Activated T-cell treated with anti-CD3 and anti-CD28 coated beads for 4 hours (primary cell): ENCODE measurements at regions not wholly inside any gene's neighbourhood (a gene's known extent, or its start where the extent isn't known, plus 50 kb on each side); places are given as distances from the start of the nearest gene placed in this dataset.
"Not testable (repeated sequence)": the region's sequence is repeated elsewhere in the genome, so short reads cannot be mapped to it uniquely, and the experiment has no call there.

Source experiments
- DNase-seq: peaks from one replicate; pipeline ENCODE4 v3.0.0-alpha.2; 2020

DNA sequence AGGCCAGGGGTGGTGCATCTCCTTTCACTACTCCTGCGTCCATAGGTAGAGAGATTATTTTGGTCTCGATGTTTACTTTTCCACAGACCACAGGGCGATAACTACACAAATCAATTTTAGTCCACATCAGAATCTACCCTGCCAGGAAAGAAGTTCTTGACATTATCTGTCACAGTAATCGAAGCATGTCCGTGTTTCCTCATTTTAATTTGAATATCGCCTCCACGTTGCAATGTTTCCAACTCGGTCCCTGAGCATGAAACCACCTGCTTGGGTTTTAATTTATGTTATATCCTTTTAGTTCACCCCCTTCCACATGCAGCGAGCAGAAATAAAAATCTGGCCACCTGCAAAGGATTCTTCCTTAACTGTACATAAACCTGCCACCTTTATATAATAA lies 100.1 kb upstream of the ATXN3L start:
- DNase-seq: no peak

DNA sequence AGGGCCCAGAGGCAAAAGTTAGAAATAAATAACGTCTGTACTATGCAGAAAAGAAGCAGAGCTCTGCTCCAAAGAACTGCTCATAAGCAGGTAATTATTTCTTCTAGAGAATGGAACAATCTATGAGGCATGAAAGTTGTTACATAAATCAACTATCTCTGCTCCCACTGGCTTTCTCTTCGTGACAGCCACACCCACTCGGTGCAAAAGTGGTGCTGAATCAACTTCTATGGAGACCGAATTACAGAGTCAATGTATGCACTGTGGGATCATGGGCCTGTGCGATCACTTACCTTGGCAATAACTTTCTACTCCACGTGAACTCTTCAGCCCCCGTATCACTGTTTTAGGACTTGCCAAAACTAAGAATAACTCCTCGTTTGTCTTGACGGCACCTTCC lies 99.4 kb upstream of the ATXN3L start:
- DNase-seq: no peak

DNA sequence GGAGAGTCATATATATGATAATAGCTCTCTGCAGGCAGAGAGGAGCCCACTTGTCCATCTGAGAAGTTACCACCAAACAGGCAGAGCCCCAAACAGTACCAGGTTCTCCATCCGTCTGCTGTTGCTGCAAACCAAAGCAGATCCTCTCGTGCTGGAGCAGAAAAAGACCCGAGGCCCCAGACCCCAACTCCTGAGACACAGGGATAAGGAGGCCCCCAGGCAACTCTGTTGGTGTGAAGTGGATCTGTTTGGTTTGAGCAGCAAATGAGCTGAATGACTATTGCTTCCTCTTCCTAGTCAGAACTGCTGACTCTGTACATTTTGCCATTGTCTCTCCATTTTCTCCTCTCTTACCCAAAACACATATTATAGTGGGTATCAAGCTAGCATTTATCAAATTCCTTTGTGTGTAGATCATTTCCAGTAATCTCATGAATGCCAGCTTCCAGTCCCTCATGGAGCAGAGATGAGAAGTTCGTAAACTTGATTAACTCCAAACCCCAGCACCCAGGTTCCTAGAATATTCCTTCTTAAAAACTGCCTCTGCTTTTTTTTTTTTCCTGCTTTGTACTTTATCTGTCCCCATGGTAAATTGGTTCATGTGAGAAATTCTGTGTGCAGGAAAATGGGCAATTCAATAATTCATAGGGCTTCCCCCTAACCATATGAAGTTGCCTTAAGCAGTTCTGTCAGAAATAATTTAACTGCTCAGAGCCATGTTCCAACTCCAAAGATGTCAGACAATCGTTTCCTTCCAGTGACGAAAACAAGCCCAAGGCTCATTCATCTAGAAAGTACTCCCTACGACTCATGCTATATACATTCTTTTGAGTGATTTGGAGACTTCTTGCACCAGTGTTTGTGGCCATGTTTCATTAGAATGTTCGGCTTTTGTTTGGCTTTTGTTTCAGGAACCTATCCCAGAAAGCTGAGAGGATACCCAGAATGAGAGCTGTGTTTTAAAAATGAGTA lies 98.6 kb upstream of the ATXN3L start:
- DNase-seq: no peak

DNA sequence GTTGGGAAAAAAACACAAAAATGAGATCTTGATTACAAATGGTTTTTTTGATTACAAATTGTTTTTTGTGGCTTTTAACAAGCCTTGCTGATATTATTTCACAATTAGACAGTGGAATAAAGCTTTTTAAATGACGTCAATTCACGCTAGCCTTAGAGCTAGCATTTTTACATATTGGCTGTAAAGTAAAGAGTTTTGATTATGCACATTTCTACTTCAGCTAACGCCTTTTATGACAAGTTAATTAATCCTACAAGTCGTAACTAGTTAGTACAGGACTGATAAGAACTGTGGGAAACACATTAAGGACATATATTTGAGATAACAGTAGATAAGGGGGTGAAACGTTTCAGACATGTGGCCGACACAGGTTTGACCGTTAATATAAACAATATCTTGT lies 95.7 kb upstream of the ATXN3L start:
- no peak for DNase-seq

DNA sequence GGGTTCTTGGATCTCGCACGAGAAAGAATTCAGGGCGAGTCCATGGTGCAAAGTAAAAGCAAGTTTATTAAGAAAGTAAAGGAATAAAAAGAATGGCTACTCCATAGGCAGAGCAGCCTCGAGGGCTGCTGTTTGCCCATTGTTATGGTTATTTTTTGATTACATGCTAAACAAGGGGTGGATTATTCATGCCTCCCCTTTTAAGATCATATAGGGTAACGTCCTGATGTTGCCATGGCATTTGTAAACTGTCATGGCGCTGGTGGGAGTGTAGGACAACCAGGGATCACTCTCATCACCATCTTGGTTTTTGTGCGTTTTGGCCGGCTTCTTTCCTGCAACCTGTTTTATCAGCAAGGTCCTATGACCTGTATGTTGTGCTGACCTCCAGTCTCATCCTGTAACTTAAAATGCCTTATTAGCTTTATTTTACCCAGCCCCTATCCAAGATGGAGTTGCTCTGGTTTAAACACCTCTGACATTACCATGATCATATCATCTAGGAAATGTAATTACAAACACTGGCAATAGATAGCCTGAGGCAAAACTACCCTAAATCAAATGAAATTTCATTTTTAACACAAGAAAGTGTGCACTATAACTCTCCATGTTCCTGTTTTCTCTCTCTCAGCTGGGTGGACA lies 94.3 kb upstream of the ATXN3L start:
- DNase-seq: no peak

DNA sequence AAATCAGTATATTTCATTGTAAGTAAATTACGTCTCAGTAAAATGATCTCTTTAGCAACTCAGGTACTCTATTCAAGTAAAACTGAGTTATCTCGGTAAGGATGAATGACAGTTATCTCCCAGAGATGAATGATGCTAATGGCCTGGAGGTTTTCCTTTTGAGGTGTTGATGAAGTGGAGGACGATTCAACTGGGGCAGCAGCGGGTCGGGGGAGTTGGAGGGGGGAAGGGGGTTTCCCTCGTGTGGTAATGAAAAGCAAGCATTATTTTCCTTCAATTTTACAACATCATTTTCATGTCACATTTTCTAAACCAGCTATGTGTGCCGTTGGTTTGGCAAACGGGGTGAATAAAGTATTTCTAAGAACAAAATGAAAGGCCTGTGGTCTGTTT lies 92.4 kb upstream of the ATXN3L start:
- DNase-seq: no peak

DNA sequence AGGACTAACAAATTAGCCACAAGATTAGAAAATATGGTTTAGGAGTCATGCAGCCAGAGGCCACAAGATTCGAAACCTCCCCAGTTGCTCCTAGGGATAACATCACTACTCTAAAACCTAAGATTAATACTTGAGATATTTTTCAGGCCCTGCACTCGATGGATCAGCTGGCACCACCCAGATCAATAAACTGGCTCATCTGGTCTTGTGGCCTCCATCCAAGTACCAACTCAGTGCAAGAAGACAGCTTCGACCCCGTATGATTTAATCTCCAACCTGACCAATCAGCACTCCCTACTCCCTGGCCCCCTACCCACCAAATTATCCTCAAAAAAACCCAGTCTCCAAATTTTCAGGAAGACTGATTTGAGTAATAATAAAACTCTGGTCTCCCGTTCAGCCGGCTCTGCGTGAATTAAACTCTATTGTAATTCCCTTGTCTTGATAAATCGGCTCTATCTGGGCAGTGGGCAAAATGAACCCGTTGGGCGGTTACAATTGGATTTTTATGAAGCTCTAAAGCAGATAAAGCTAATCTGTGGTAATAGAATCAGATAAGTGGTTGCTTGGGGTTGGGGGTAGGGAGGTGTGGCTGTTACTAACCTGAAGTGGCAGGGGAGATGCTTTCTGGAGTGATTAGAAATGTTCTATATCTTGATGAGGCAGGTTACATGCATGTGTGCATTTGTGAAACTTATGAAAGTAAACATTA lies 91.8 kb upstream of the ATXN3L start:
- no peak for DNase-seq

DNA sequence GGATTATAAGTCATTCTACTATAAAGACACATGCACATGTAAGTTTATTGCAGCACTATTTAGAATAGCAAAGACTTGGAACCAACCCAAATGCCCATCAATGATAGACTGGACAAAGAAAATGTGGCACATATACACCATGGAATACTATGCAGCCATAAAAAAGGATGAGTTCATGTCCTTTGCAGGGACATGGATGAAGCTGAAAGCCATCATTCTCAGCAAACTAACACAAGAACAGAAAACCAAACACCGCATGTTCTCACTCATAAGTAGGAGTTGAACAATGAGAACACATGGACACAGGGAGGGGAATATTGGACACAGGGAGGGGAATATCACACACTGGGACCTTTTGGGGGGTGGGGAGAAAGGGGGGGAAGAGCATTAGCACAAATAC lies 88.7 kb upstream of the ATXN3L start:
- DNase-seq: not testable (repeated sequence)

DNA sequence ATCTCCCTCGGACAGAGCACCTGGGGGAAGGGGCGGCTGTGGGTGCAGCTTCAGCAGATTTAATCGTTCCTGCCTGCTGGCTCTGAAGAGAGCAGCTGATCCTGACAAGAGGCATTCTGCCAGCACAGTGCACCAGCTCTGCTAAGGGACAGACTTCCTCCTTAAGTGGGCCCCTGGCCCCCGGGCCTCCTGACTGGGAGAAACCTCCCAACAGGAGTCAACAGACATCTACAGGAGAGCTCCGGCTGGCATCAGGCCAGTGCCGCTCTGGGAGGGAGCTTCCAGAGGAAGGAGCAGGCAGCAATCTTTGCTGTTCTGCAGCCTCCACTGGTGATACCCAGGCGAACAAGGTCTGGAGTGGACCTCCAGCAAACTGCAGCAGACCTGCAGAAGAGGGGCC lies 84.9 kb upstream of the ATXN3L start:
- not testable (repeated sequence) for DNase-seq

DNA sequence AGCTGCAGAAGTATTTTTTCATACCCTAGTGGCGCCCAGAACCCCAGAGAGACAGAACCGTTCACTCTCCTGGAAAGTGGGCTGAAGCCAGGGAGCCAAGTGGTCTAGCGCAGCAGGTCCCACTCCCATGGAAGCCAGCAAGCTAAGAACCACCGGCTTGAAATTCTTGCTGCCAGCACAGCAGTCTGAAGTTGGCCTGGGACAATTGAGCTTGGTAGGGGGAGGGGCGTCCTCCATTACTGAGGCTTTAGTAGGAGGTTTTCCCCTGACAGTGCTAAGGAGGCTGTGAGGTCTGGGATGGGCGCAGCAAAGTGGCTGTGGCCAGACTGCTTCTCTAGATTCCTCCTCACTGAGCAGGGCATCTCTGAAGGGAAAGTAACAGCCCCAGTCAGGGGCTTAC lies 84.5 kb upstream of the ATXN3L start:
- no peak for DNase-seq

DNA sequence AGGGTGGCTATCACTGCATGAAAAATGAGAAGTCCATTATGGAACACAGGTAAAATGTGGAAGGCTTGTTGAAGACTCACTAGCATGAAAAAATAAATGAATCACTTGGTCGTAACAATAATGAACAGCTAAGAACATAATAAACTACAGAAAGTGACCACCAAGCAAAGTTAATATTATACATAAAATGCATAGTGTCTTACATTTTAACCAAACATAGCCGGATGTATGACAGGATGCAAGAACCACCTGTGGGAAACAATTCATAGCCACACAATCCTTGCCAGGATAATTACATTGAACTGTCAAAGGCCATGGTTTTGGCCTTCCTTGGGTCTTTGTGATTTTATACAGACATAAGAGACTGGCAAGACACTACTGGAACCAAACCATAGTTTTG lies 81.9 kb upstream of the ATXN3L start:
- DNase-seq: no peak

DNA sequence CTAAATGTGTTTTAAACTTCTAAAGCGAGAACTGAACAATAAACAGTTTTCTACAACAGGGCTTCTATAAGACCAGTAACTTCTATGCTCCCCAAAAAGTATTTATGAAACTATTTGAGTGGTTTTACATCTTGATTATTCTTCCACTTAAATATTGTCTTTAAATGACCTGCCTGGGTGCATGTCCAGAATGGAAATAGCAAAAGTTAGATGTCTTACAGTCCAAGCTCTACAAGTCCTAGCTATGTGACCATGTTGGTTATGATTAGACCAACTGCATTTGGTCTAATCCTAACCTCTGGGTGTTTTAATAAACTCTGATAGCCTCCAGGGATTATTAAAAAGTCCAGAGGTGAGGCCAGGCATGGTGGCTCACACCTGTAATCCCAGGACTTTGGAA lies 79.0 kb upstream of the ATXN3L start:
- DNase-seq: no peak

DNA sequence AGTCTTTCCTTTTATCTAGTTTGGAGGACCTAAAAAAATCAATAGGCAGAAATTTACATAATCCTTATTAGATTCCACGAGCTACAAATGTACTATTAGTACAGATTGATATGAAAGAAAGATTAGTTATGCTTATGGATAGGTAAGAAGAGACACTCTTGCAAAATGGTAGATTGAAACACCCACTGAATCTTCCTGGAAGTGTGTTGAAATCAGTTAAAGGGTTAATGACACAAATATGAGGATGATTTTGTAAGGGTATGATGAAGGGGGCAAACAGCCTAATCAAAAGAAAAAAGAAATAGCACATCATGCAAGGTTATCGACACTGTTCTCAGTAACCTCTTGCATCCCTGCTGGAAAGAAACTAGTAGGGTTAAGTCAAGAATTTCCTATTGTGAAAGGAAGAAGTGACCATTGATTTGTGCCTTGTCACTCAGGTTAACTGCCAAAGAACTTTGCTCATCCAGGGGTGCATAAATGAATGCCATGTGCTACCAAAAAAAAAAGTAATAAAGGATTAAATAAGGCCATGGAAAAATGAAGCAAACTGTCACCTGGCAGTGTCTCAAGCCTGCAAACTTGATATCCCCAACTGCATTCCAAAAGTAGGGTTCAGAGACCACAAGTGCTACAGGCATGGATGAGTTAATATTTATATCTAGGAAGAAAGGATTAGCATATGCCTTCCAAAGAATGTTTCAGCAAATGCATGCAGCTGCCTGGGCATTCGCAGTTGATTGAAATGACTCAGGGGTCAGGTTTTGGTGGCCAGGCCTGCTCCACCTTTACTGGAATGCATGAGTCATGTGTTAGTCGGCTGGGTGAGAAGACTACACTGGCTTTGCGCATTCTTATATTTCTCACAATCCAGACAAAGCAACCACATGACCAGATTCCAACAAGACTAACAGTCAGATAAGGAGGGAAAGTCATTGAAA lies 78.3 kb upstream of the ATXN3L start:
- DNase-seq: no peak

DNA sequence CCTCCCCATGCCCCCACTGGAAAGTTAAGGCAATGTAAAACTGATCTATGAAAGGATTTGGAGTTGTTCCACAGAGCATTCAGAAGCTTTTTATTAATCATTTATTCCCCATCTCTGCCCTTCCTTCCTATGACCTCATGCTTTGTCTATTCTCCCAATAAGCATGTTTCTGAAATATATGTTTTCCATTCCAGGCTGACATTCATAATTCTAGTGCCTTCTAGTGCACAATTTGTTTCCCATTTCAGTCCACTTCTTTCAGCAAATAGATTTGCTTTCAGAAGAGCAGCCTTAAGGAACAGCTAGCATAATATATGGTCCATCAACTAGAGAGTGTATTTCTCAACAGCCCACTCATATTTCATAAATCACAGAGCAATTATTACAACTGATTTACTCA lies 77.1 kb upstream of the ATXN3L start:
- no peak for DNase-seq

DNA sequence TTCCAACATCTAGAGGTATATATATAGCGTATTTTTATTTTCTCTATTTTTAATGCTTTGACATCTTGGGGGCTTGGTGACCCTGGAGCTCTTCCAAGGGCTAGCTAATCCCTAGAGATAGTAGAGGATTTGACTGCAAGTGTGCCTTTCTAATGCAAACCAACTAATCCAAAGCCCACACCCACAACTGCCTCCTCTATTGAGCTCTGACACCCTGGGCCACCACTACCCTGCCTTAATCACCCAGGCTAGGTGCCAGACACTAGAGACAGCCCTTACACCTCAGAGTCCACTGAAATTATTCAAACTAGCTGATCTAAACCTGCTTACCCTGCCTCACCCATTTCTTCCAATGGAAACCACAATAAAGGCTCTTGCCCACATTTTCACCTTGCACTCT lies 69.6 kb upstream of the ATXN3L start:
- DNase-seq: no peak

DNA sequence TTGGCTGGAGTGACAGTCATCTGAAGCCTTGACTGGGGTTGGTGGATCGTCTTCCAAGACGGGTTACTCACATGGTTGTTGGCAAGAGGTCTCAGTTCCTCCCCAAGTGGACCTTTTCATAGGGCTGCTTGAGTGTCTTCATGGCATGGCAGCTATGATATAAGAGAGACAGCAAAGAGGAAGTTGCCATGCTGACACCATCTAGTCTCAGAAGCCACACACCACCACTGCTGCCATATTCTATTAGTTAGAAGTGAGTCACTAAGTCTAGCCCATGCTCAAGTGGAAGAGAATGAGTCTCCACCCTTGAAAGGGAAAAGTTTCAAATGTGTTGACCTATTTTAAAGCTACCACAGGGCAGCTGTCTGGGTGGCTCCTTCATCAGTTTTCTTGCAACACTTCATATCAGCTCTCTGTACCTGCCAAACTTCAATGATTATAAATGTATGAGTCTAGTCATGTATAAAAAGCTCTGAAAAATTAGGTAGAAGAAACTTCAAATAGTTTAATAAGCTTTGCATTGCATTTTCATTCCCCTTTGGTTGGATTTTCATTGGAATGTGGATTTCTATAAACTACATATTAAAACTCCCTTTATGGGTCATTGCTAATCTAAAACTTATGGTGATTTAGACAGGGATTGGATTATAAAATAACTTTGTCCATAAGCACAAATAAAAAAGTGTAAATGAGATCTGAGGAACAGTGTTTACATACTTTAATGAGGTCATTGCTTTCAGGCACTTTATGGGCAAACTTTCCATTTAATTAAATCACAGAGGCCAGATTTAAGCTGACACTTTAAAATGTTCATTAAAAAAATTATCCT lies 68.0 kb upstream of the ATXN3L start:
- no peak for DNase-seq

DNA sequence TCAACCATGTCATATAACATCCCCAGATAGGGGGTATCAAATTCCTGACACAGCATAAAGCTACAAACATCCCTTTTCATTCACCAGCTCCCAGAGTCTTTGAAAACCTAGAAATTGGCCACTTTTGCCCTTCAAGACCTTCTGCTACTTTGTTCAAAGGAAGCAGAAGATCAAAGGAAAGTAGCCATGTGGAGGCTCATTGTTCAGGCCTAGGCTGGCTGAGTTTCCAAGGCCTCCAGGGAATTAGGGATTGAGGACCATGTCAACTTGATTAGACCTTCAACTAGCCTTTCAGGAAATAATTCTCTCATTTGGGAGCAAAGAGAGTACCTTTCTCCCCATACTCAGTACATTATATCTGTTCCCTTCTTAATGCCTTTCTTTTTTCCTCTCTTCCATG lies 66.8 kb upstream of the ATXN3L start:
- no peak for DNase-seq

DNA sequence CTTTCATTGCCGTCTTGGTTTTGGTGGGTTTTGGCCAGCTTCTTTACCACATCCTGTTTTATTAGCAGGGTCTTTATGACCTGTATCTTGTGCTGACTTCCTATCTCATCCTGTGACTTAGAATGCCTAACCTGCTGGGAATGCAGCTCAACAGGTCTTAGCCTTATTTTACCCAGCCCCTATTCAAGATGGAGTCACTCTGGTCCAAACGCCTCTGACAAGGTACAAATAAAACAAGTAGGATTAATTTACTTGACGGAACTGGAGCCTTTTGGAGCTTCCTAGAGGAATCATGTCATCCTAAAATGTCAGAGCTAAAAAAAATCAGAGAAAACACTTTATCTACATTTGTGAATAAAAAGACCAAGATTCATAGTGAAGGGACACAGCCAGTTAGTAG lies 66.2 kb upstream of the ATXN3L start:
- DNase-seq: no peak

DNA sequence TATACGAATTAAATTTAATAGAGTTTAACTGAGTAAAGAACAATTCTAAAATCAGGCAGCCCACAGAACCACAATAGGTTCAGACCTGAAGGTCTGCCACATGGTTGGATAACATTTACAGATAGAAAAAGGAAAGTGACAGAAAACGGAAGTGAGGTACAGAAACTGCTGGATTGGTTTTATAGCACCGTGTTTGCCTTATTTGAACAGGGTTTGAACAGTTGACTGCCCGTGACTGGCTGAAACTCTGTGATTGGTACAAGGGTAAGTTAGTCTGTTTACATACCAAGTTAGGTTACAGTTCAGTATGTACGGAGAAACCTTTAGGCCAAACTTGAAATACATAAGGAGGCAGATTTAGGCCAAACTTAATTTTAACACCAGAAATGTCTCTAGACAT lies 64.1 kb upstream of the ATXN3L start:
- DNase-seq: no peak

DNA sequence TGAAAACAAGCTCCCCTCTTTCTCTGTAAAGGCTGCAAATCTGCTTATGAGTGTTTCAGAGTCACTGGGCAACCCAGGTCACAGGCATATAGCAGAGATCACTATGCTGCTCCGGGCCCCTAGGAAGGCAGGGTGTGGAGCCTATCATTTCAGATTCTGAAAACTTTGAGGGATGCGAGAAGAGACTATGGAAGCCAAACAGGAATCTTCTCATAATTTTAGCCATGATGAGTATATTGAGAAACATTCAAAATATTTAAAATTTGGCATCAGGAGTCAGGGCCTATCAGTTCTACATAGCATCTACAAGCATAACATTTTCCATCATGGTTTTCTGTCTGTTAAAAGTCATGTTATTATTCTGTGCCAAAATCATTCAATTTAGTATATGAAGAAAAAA lies 61.7 kb upstream of the ATXN3L start:
- no peak for DNase-seq

DNA sequence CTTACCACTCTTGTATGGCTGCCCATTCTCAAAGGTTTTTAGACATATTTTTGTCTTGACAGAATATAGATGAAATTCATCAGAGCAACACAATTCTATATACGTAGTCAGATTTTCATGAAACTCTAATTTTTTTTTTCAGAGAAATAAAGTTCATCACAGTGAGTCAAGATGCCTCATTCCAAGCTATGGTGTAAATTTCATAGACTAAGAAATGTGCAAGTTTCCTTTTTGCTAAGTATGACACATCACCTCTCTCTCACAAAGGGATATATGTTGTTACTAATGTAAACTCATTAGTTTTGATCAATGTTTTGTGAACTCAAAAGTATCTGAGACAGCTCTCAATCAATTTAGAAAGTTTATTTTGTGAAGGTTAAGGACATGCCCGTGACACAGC lies 60.4 kb upstream of the ATXN3L start:
- no peak for DNase-seq
